ENCODE measurements at regions not wholly inside any gene's neighbourhood (a gene's known extent, or its start where the extent isn't known, plus 50 kb on each side); places are given as distances from the start of the nearest gene placed in this dataset.
A peak's percentile ranks its signal among the peaks of the same experiment; 100 is the strongest.

DNA sequence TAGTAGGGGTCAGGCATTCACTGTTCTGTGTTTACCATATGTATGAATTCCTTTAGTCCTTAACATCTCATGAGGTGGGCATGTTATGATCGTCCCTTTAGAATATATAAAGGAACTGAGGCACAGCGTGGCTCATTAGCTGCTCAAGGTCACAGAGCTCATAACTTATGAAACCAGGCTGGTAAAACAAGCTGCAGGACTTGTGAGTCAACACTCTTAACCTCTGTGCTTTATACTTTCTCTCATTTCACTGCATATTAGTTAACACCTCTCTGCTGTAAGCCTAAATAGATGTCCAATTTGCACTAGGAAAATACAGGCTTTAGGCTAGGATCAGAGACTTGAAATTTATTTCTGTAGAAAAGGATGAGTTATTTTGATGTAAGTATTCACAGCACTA is 180.3 kb upstream of the HDAC9 start:
- POLR2A ChIA-PET: no interaction called here

DNA sequence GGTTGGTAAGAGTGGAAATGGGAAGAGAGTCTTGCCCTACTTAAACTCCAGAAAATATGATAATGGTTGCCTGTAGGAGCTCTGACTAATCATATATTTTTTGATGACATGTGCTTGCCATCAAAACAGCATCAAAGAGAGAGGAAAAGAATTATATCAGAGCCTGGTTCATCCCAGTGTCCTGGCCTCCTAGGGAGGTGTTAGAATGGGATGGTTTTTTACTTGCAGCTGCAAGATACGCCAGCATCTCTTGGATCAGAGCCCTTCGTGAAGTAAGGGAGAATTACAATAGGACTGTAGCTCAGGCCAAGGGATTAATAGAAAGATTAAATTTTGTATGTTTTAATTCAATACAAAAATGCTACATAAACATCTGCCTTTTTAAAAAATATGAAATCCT is 177.6 kb upstream of the HDAC9 start:
- Histone ChIP-seq H3K9me3 (ENCODE audit: control extremely low read depth in 1 of 5, control insufficient read depth in 4 of 5, insufficient read depth in 2 of 5, low read depth in 1 of 5, low read length in 4 of 5) (no peaks in the 10 kb centered on the region), H3K27ac (ENCODE audit: insufficient read depth in 1 of 2, low read depth in 1 of 2, low read length in 2 of 2, poor library complexity in 1 of 2, severe bottlenecking in 2 of 2) (no peak overlapping the region), H3K4me3 (ENCODE audit: control insufficient read depth in 1 of 7, extremely low read depth in 1 of 7, insufficient read depth in 4 of 7, low read depth in 2 of 7, low read length in 6 of 7) (no peak overlapping the region), H3K36me3 (ENCODE audit: control insufficient read depth in 4 of 4, insufficient read depth in 4 of 4, low read length in 3 of 4) (no peaks in the 10 kb centered on the region), H3K27me3 (replicated peaks in 2 of 5; ENCODE audit: control insufficient read depth in 4 of 5, insufficient read depth in 5 of 5, low read length in 4 of 5) (no peaks in the 10 kb centered on the region), H3K4me1 (ENCODE audit: control extremely low read depth in 1 of 4, control insufficient read depth in 4 of 4, insufficient read depth in 4 of 4, low read length in 3 of 4) (peaks cover 0 to 16% (median 8%) of the 10 kb centered on the region in 4 experiments)
- CTCF ChIA-PET: interaction anchor here (1.1 kb wide), 1 partner anchor 273 kb away, joined by 3 read pairs; no protein-coding TSS in a partner anchor
- WGBS (ENCODE audit: insufficient coverage): 100% methylated on average over 1 of the region's 2 CpGs
- DNase-seq: no peak
- POLR2A ChIA-PET: no interaction called here

More for the DNA sequence above, 180.3 kb upstream of the HDAC9 start:
- H3K4me1 ChIP-seq (ENCODE audit: control extremely low read depth in 1 of 4, control insufficient read depth in 4 of 4, insufficient read depth in 4 of 4, low read length in 3 of 4): peaks cover 0 to 21% (median 6%) of the 10 kb centered on the region in 4 experiments
- WGBS (ENCODE audit: insufficient coverage): 94% methylated on average over 2 of the region's 2 CpGs
- H3K27me3 ChIP-seq (replicated peaks in 2 of 5; ENCODE audit: control insufficient read depth in 4 of 5, insufficient read depth in 5 of 5, low read length in 4 of 5): no peaks in the 10 kb centered on the region
- no peak for DNase-seq
- H3K9me3 ChIP-seq (ENCODE audit: control extremely low read depth in 1 of 5, control insufficient read depth in 4 of 5, insufficient read depth in 2 of 5, low read depth in 1 of 5, low read length in 4 of 5): no peaks in the 10 kb centered on the region
- no peaks in the 10 kb centered on the region for H3K36me3 ChIP-seq (ENCODE audit: control insufficient read depth in 4 of 4, insufficient read depth in 4 of 4, low read length in 3 of 4)
- no peak overlapping the region for H3K27ac ChIP-seq (ENCODE audit: insufficient read depth in 1 of 2, low read depth in 1 of 2, low read length in 2 of 2, poor library complexity in 1 of 2, severe bottlenecking in 2 of 2)
- CTCF ChIA-PET: no interaction called here
- no peak overlapping the region for H3K4me3 ChIP-seq (ENCODE audit: control insufficient read depth in 1 of 7, extremely low read depth in 1 of 7, insufficient read depth in 4 of 7, low read depth in 2 of 7, low read length in 6 of 7)

DNA sequence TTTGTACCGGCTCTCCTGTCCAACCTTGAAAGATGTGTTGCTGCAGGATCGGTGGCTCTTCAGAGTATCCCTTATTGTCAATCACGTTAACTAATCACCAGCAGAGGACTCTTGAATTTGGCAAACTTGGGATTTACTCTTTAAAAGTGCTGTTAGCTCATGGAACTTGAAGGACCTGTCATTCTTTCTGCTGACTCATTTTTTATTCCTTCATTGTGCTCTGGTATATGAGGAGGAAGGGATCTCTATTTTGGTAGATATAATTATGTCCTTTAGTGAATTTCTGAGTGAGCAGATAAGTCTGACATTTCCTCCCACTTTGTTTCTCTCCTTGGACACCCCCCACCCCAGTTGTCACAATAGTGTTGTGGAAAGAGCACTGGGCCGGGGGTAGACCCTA is 175.1 kb upstream of the HDAC9 start:
- Histone ChIP-seq H3K9me3 (ENCODE audit: control extremely low read depth in 1 of 5, control insufficient read depth in 4 of 5, insufficient read depth in 2 of 5, low read depth in 1 of 5, low read length in 4 of 5) (no peaks in the 10 kb centered on the region), H3K4me1 (ENCODE audit: control extremely low read depth in 1 of 4, control insufficient read depth in 4 of 4, insufficient read depth in 4 of 4, low read length in 3 of 4) (peaks cover 0 to 16% (median 8%) of the 10 kb centered on the region in 4 experiments), H3K4me3 (ENCODE audit: control insufficient read depth in 1 of 7, extremely low read depth in 1 of 7, insufficient read depth in 4 of 7, low read depth in 2 of 7, low read length in 6 of 7) (no peak overlapping the region), H3K27me3 (replicated peaks in 2 of 5; ENCODE audit: control insufficient read depth in 4 of 5, insufficient read depth in 5 of 5, low read length in 4 of 5) (no peaks in the 10 kb centered on the region), H3K36me3 (ENCODE audit: control insufficient read depth in 4 of 4, insufficient read depth in 4 of 4, low read length in 3 of 4) (no peaks in the 10 kb centered on the region), H3K27ac (ENCODE audit: insufficient read depth in 1 of 2, low read depth in 1 of 2, low read length in 2 of 2, poor library complexity in 1 of 2, severe bottlenecking in 2 of 2) (peak overlapping the region in 1 of 2 experiments; percentile 28)
- ChIA-PET POLR2A (no interaction called here), CTCF (interaction anchor here (0.6 to 3.0 kb wide), 5 partner anchors 14 to 619 kb away, joined by 3 to 9 read pairs (median 5); no protein-coding TSS in a partner anchor)
- DNase-seq: peak in 2 of 3 donors; percentile 22 to 37
- WGBS (ENCODE audit: insufficient coverage): 84% methylated on average over 3 of the region's 4 CpGs

DNA sequence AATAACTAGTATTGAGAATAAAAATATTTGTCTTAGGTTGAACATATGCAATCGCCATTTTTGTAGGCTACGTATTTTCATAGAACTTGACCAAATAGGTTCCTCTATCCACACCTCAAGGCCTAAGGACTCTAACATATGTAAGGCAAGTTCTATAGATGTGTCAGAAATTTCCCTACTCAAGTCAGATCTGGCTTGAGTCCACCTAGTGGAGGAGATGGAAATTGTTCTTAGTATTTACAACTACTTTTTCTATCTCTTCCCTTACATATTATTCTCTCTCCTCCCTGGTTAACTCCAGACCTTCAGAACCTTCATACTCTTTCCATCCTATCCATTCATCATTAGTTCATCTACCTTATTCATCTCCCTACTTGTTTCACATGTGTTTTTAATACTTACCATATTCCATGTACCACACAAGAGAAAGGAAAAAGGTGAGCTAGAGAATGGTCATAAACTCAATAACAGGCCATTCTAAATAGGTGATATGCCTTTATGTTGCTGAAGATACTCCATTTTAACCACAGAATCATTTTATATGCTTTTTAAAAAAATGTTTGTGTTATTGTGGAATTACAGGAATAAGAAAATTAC is 174.5 kb upstream of the HDAC9 start:
- no peaks in the 10 kb centered on the region for H3K9me3 ChIP-seq (ENCODE audit: control extremely low read depth in 1 of 5, control insufficient read depth in 4 of 5, insufficient read depth in 2 of 5, low read depth in 1 of 5, low read length in 4 of 5)
- POLR2A ChIA-PET: no interaction called here
- no CpG with 5 or more reads among the region's 2 CpGs for WGBS (ENCODE audit: insufficient coverage)
- H3K27ac ChIP-seq (ENCODE audit: insufficient read depth in 1 of 2, low read depth in 1 of 2, low read length in 2 of 2, poor library complexity in 1 of 2, severe bottlenecking in 2 of 2): no peak overlapping the region
- no peak overlapping the region for H3K4me3 ChIP-seq (ENCODE audit: control insufficient read depth in 1 of 7, extremely low read depth in 1 of 7, insufficient read depth in 4 of 7, low read depth in 2 of 7, low read length in 6 of 7)
- CTCF ChIA-PET: interaction anchor here (0.8 to 3.0 kb wide), 10 partner anchors 8 to 193 kb away, joined by 3 to 10 read pairs (median 4); no protein-coding TSS in a partner anchor
- no peaks in the 10 kb centered on the region for H3K27me3 ChIP-seq (replicated peaks in 2 of 5; ENCODE audit: control insufficient read depth in 4 of 5, insufficient read depth in 5 of 5, low read length in 4 of 5)
- no peaks in the 10 kb centered on the region for H3K36me3 ChIP-seq (ENCODE audit: control insufficient read depth in 4 of 4, insufficient read depth in 4 of 4, low read length in 3 of 4)
- peak; percentile 64 to 73 (median 71) for DNase-seq
- peaks cover 0 to 16% (median 8%) of the 10 kb centered on the region in 4 experiments for H3K4me1 ChIP-seq (ENCODE audit: control extremely low read depth in 1 of 4, control insufficient read depth in 4 of 4, insufficient read depth in 4 of 4, low read length in 3 of 4)

DNA sequence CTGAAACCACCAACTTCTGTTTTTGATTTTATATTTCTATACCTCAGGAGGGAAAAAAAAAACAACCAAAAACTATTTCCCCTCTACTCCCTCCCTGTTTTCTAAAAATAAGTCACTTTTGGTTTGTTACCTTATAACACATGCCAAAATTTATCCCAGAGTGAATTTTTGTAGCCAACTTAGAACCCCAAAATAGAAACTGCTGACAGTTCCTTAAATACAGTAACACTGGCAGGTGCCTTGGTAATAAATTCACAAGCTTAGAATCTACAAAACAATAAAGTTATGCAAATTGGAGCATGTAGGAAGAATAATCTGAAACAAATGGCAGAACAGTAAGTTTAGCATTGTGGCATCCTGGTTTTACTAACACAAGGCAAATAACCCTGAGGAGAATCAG is 165.0 kb upstream of the HDAC9 start:
- Histone ChIP-seq H3K4me1 (ENCODE audit: control extremely low read depth in 1 of 4, control insufficient read depth in 4 of 4, insufficient read depth in 4 of 4, low read length in 3 of 4) (peaks cover 4 to 29% (median 12%) of the 10 kb centered on the region in 4 experiments), H3K9me3 (ENCODE audit: control extremely low read depth in 1 of 5, control insufficient read depth in 4 of 5, insufficient read depth in 2 of 5, low read depth in 1 of 5, low read length in 4 of 5) (no peaks in the 10 kb centered on the region), H3K27me3 (replicated peaks in 2 of 5; ENCODE audit: control insufficient read depth in 4 of 5, insufficient read depth in 5 of 5, low read length in 4 of 5) (no peaks in the 10 kb centered on the region), H3K4me3 (ENCODE audit: control insufficient read depth in 1 of 7, extremely low read depth in 1 of 7, insufficient read depth in 4 of 7, low read depth in 2 of 7, low read length in 6 of 7) (peak overlapping the region in 2 of 7 experiments; percentile 16 to 51), H3K36me3 (ENCODE audit: control insufficient read depth in 4 of 4, insufficient read depth in 4 of 4, low read length in 3 of 4) (peaks cover 0 to 2% (median 0%) of the 10 kb centered on the region in 4 experiments), H3K27ac (ENCODE audit: insufficient read depth in 1 of 2, low read depth in 1 of 2, low read length in 2 of 2, poor library complexity in 1 of 2, severe bottlenecking in 2 of 2) (peak overlapping the region in 1 of 2 experiments; percentile 64)
- ChIA-PET CTCF (no interaction called here), POLR2A (no interaction called here)
- peak in 2 of 3 donors; percentile 56 to 67 for DNase-seq

DNA sequence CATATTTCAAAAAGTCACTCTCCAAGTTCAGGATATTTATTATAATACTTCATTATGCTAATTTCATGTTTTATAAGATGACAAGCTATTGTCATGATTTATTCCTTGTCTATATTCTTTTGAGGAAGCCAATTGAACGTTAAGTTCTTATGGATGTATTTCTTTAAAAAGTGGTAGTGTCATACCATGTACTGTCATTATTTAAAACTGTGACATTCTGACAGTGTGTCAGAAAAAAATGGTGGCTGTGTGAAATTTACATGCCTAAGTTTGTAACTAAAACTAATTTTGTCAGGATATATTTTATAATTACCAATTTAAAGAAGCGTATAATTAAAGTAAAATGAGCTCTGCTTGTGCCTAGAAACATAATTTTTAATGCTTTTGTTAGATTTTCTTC is 158.9 kb upstream of the HDAC9 start:
- Histone ChIP-seq H3K27me3 (replicated peaks in 2 of 5; ENCODE audit: control insufficient read depth in 4 of 5, insufficient read depth in 5 of 5, low read length in 4 of 5) (no peaks in the 10 kb centered on the region), H3K4me1 (ENCODE audit: control extremely low read depth in 1 of 4, control insufficient read depth in 4 of 4, insufficient read depth in 4 of 4, low read length in 3 of 4) (peaks cover 2 to 44% (median 29%) of the 10 kb centered on the region in 4 experiments), H3K9me3 (ENCODE audit: control extremely low read depth in 1 of 5, control insufficient read depth in 4 of 5, insufficient read depth in 2 of 5, low read depth in 1 of 5, low read length in 4 of 5) (peaks cover 0 to 14% (median 7%) of the 10 kb centered on the region in 5 experiments), H3K36me3 (ENCODE audit: control insufficient read depth in 4 of 4, insufficient read depth in 4 of 4, low read length in 3 of 4) (peaks cover 0 to 2% (median 0%) of the 10 kb centered on the region in 4 experiments), H3K27ac (ENCODE audit: insufficient read depth in 1 of 2, low read depth in 1 of 2, low read length in 2 of 2, poor library complexity in 1 of 2, severe bottlenecking in 2 of 2) (peak overlapping the region in 1 of 2 experiments; percentile 6), H3K4me3 (ENCODE audit: control insufficient read depth in 1 of 7, extremely low read depth in 1 of 7, insufficient read depth in 4 of 7, low read depth in 2 of 7, low read length in 6 of 7) (peak overlapping the region in 4 of 7 experiments; percentile 43 to 76 (median 60))
- ChIA-PET CTCF (interaction anchor here (1.4 kb wide), 1 partner anchor 9 kb away, joined by 8 read pairs; no protein-coding TSS in a partner anchor), POLR2A (no interaction called here)
- WGBS (ENCODE audit: insufficient coverage): no CpG with 5 or more reads among the region's 2 CpGs
- peak in 2 of 3 donors; percentile 36 to 56 for DNase-seq

All from common myeloid progenitor, CD34-positive (primary cell).